ES-I3 (cell line): ENCODE measurements at regions not wholly inside any gene's neighbourhood (a gene's known extent, or its start where the extent isn't known, plus 50 kb on each side); places are given as distances from the start of the nearest gene placed in this dataset.
"Not testable (repeated sequence)": the region's sequence is repeated elsewhere in the genome, so short reads cannot be mapped to it uniquely, and the experiment has no call there.

Experiments used
- H3K36me3 ChIP-seq: 2 replicates; pipeline ENCODE4 v1.6.1; 2013; ENCODE audit warnings: mild to moderate bottlenecking, low read length, control low read depth, moderate library complexity; ENCODE audit not compliant: insufficient read depth
- H3K4me1 ChIP-seq: 2 replicates; pipeline ENCODE4 v1.6.1; 2013; ENCODE audit warnings: mild to moderate bottlenecking, control low read depth, low read length; ENCODE audit not compliant: insufficient read depth
- H3K9ac ChIP-seq: 2 replicates; pipeline ENCODE4 v1.6.1; 2013; ENCODE audit warnings: low read depth, mild to moderate bottlenecking, low read length, moderate library complexity
- H3K9me3 ChIP-seq: 2 replicates; pipeline ENCODE4 v1.6.1; 2013; ENCODE audit warnings: mild to moderate bottlenecking, low read length, moderate library complexity; ENCODE audit not compliant: control insufficient read depth, insufficient read depth

DNA sequence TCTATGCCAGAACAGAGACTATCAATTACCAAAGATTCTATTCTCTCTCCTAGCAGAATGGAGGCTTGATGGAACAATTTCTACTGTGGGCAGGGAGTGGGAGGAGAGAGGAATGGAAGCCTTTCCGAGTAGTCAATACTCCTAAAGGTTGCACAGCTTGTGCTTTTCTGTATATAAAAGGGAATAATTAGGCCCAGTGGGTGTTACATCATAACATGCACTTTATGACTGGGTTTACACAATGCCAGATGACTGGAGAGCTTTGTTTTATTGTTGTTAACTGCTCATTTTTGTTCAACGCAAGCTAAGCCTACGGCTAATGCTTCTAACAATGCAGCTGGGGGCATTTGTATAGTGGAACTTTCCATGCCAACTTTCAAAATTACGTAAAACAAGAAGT lies 2237.9 kb upstream of the RAG2 start:
- Histone ChIP-seq H3K4me1 (no peaks in the 10 kb centered on the region), H3K9ac (no peak overlapping the region), H3K36me3 (no peaks in the 10 kb centered on the region), H3K9me3 (no peaks in the 10 kb centered on the region)

DNA sequence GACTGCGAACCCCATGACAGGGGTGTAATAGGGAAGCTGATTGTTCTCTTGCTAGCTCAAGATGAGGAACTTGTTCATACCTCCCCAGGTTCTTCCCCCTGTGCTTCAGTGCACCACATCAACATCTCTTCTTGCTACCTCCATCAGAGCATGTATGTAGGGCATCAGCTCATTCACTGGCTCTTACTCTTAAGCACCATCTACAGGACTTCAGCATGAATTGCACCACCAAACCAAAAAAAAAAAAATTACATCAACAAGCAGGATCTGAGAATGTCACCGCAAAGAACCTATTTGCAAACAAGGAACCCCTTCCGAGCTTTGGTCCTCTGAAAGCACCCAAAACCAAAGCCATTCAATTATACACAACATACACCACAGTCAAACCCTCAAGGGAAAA lies 2226.5 kb upstream of the RAG2 start:
- Histone ChIP-seq H3K4me1 (no peaks in the 10 kb centered on the region), H3K36me3 (no peaks in the 10 kb centered on the region), H3K9me3 (no peaks in the 10 kb centered on the region; the same call in 1 of the 2 replicates), H3K9ac (no peak overlapping the region)

DNA sequence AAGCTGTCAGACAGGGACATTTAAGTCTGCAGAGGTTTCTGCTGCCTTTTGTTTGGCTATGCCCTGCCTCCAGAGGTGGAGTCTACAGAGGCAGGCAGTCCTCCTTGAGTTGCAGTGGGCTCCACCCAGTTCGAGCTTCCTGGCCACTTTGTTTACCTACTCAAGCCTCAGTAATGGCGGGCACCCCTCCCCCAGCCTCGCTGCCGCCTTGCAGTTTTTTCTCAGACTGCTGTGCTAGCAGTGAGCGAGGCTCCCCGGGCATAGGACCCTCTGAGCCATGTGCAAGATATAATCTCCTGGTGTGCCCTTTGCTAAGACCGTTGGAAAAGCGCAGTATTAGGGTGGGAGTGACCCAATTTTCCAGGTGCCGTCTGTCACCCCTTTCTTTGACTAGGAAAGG lies 2223.8 kb upstream of the RAG2 start:
- not testable (repeated sequence) for H3K4me1 ChIP-seq, H3K36me3 ChIP-seq, H3K9me3 ChIP-seq, H3K9ac ChIP-seq

DNA sequence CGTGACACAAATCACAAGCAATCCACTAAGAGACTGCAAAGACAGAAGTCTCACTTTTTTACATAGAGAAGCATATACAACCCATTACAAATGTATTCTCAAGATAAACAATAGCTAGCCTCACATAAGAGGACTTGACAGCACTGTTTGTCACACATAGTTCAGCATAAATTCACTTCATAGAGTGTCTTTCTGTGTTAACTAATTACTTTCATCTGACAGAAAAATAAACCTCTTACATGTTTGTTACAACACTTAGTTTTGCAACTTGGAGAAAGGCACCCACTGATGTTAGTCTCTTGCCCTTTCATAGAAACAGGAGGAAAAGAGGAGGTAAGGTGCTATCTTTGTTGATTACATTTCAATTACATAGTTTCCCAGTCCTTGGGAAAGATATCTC lies 2221.9 kb upstream of the RAG2 start:
- no peak overlapping the region for H3K9ac ChIP-seq
- H3K9me3 ChIP-seq: no peaks in the 10 kb centered on the region
- no peaks in the 10 kb centered on the region for H3K4me1 ChIP-seq
- H3K36me3 ChIP-seq: no peaks in the 10 kb centered on the region

DNA sequence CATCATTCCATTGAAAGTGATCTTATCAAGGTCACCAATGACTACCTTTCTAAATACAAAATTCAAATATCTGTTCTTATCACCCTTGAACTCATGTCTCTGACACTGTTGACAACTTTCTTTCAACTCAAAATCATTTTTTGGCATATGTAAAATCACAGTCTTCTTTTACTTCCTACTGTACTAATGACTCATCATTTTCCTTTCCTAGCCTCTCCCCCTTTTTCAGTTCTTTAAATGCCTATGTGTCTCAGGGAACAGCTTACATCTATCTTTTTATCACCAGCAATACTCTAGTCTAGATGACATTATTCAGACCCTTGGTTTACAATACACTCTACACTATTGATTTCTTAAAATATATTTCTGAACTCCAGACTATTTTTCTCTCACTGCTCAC lies 2220.7 kb upstream of the RAG2 start:
- Histone ChIP-seq H3K4me1 (no peaks in the 10 kb centered on the region), H3K36me3 (no peaks in the 10 kb centered on the region), H3K9ac (no peak overlapping the region), H3K9me3 (no peaks in the 10 kb centered on the region)

DNA sequence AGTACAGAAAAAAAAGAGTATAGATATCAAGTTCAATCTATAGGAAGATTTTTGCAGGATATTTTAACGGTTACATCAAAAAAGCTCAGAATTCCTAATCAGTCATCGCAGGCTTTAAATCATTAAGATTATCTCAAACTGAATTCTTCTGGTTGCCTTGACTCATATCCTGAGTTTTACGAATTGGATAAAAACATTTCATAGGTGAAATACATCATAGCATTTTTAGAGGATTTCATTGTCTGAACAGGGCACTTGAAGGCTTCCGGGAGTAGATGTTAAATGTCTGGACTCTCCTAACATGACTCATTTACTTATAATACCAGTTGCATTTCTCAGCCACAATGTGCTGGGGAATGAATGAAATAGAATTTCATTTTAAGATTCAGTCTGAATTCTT lies 2216.6 kb upstream of the RAG2 start:
- H3K9ac ChIP-seq: no peak overlapping the region
- no peaks in the 10 kb centered on the region for H3K36me3 ChIP-seq
- no peaks in the 10 kb centered on the region for H3K9me3 ChIP-seq
- no peaks in the 10 kb centered on the region for H3K4me1 ChIP-seq

DNA sequence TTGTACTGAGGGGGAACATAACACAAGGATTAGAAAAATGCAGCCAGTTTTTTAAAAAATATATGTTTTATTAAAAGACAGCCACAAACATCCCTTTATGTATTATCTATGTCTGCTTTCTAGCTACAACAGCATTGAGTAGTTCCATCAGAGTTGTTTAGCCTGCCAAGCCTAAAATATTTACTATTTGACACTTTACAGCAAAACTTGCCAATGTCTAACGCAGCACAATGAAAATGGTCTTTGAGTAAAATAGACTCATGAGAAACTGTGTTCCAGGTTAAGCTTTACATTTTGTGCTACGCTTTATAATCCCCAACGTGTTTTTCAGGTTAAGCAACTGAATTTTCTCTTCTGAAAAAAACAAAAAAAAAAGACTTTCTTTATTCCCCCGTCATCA lies 2211.5 kb upstream of the RAG2 start:
- Histone ChIP-seq H3K36me3 (no peaks in the 10 kb centered on the region), H3K9ac (no peak overlapping the region), H3K9me3 (no peaks in the 10 kb centered on the region), H3K4me1 (no peaks in the 10 kb centered on the region)

DNA sequence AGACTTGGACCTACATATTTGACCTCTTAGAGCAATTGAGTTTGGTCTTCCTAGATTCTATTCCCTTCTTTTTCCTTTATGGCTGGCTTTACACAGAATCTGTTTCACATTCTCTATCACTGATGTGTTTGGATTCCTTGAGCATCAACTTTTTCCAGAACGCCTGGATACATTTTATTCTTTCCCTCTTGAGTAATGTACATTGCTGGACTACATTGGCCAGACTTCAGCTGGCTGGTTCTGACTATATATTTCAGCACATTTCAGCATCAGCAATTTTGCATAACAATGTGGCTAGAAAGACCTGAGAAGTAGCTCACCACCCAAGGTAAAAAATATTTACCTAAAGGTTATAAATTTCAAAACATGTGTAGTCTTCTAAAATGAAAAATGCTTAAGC lies 2198.2 kb upstream of the RAG2 start:
- Histone ChIP-seq H3K9ac (no peak overlapping the region), H3K9me3 (no peaks in the 10 kb centered on the region), H3K4me1 (peaks cover 3% of the 10 kb centered on the region; the same call in 1 of the 2 replicates), H3K36me3 (no peaks in the 10 kb centered on the region)

DNA sequence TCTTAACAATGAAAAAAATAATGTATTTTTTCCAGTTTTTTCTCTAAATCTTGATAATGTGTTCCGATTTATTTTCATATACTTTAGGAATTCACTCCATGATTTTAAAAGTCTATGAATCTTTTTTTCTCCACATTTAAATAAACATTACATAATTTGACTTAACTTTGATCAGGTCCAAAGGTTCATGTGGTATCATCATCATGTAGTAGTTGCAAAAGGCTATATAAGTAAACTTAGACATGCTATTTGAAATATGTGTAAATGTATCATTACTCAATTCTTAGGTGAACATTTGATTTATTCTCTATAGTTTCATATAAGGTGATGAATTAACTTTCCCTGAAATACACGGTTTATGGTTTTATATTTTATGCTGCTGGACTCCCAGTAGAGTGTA lies 2197.0 kb upstream of the RAG2 start:
- no peaks in the 10 kb centered on the region for H3K36me3 ChIP-seq

DNA sequence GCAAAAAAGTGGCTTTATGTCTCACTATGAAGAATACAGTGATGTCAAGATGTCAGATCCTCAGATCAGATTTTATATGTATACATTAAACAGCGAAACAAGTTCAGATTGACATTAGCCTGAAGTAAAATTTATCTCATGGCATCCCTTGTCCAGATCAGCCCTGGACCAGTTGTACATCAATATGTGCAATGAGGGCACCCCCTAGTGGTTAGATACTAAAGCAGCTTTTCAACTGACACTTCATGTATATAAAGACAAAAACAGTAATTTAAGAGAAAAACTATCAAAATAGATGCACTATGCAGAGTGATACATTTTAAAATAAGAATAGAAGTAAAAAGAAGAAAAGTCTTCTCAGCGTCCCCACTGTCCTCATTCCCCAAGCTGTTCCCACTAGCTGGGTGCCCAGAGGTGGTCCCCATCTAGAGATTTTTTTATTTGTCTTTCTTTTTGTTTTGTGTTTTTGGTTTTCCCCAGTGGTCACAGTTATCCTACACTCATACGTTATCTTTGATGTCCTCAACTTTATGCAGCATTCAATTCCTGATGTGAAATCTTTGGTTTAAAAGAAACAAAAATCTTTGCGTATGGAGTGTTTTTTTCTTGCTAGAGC lies 2193.4 kb upstream of the RAG2 start:
- Histone ChIP-seq H3K4me1 (peaks cover 3% of the 10 kb centered on the region; the same call in 1 of the 2 replicates), H3K36me3 (no peaks in the 10 kb centered on the region), H3K9me3 (no peaks in the 10 kb centered on the region), H3K9ac (no peak overlapping the region)

More for the DNA sequence above, 2197.0 kb upstream of the RAG2 start:
- H3K9me3 ChIP-seq: no peaks in the 10 kb centered on the region
- H3K9ac ChIP-seq: no peak overlapping the region
- H3K4me1 ChIP-seq: peaks cover 3% of the 10 kb centered on the region; the same call in 1 of the 2 replicates

DNA sequence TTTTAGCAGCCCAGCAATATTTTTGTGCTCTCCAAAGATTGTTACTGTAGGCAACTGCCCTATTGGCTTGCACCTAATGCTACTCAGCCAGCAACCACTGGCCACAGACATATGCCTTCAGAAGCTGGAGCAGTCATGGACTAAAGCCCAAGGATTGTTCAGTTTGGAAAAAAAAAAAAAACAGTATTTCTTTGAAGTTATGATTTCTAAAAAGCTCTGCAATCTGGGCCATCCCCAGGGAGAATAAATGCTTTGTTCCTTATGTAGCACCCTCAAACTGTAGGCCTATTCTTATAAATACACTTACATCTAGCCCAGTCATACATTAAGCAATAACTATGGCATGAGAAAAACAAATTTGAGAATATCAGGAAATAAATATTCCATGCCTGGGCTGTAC lies 2190.5 kb upstream of the RAG2 start:
- no peak overlapping the region for H3K9ac ChIP-seq
- H3K4me1 ChIP-seq: peaks cover 3% of the 10 kb centered on the region; the same call in 1 of the 2 replicates
- H3K9me3 ChIP-seq: no peaks in the 10 kb centered on the region
- no peaks in the 10 kb centered on the region for H3K36me3 ChIP-seq

DNA sequence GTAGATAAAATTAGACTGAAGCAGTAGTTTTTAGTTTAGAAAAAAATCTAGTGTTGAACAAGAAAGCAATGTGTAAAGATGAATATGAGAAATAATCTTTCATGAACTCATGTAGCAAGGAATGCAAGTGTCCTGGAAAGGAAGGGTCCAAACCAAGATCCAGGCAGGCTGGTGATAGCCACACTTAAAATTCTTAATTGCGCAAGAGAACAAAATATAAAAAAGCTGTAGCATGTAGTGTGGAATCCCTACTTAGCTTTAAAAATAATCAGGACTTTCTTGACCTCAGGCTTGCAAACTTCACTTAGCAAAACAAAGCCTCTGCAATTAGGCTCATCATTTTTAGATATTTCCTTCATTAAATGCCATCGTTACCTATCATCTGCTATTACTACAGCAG lies 2186.1 kb upstream of the RAG2 start:
- H3K4me1 ChIP-seq: no peaks in the 10 kb centered on the region
- no peaks in the 10 kb centered on the region for H3K36me3 ChIP-seq
- no peak overlapping the region for H3K9ac ChIP-seq
- no peaks in the 10 kb centered on the region for H3K9me3 ChIP-seq

DNA sequence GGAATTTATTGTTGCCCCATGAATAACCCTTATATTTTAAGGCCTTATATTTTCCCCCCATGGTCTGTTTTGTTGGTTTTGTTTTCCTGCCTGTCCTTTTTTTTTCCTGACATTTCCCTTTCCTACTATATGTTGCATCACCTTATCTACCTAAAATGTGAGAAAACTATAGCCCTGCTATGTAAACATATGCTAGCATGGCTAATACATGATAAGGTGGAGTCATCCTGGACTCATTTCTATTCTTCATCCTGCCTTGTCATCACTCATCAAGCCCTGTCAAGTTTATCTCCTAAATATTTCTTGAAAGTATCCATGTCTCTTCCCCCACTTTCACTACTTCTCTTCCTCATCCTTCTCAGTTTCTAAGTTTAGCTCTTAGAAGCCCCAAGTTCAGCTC lies 2168.8 kb upstream of the RAG2 start:
- Histone ChIP-seq H3K4me1 (no peaks in the 10 kb centered on the region), H3K36me3 (no peaks in the 10 kb centered on the region), H3K9me3 (no peaks in the 10 kb centered on the region), H3K9ac (no peak overlapping the region)

DNA sequence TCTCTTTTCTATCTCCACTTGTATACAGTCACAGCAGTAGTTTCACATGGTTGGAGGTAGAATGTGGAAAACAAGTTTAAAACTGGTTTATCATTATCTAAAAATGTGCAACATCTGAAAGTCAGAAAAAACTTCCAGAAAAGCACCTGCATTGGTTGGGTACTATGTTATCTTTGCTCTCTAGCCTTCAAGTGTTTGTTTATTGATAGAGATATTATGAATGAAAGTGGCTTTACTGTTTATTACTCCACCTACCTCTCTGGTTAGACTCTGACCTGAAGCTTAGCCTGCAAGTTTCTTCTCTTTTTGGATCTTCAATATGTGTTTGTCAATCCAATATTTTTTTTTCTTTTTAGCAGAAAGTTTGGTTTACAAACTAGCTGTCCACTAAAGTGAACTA lies 2161.4 kb upstream of the RAG2 start:
- Histone ChIP-seq H3K36me3 (no peaks in the 10 kb centered on the region), H3K4me1 (no peaks in the 10 kb centered on the region), H3K9me3 (no peaks in the 10 kb centered on the region), H3K9ac (no peak overlapping the region)

DNA sequence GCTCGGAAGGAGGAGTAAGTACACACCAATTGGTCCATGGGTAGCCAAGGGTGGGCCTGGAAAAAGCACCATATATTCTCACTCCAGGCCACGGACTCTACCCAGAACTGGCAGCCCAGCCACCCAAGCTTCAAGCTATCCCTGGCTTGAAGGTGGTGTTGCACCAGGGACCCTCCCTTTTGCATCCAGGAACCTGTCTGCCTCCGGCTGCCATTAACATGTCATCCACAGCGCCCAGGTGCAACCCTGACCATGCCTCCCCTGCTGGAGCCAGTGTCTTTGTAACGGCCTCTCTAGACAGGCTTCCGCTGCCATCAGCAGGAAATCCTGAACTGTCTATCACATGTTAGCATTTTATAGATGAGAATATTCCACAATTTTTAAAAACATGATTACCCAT lies 2158.5 kb upstream of the RAG2 start:
- Histone ChIP-seq H3K9me3 (no peaks in the 10 kb centered on the region; the same call in 1 of the 2 replicates), H3K9ac (no peak overlapping the region), H3K36me3 (no peaks in the 10 kb centered on the region), H3K4me1 (no peaks in the 10 kb centered on the region)

DNA sequence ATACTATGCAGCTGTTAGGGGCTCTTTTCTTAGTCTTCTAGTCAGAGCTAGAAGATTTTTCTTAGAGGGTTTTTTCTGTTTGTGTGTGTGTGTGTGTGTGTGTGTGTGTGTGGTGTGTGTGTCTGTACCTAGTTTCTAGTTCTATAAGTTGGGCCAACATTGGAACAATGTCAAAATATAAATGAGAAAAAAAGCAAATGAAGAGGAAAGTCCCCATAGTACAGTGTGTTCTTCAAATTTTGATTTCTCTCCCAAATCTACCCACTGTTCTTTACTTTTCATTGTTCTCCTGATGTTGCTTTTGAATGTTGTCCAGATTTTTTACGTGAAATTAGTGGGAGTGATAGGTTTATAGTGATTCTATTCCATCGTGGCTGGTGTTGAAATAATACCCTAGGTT lies 2153.4 kb upstream of the RAG2 start:
- H3K36me3 ChIP-seq: no peaks in the 10 kb centered on the region
- no peaks in the 10 kb centered on the region; the same call in 1 of the 2 replicates for H3K9me3 ChIP-seq
- no peaks in the 10 kb centered on the region for H3K4me1 ChIP-seq
- H3K9ac ChIP-seq: no peak overlapping the region
